Activated naive CD4-positive, alpha-beta T cell treated with Interleukin-2 at 50 U/mL for 16 hours (primary cell): ENCODE measurements at regions not wholly inside any gene's neighbourhood (a gene's known extent, or its start where the extent isn't known, plus 50 kb on each side); places are given as distances from the start of the nearest gene placed in this dataset.

ENCODE experiments used
- DNase-seq: peaks from one replicate; pipeline ENCODE4 v3.0.0-alpha.2; 2020

DNA sequence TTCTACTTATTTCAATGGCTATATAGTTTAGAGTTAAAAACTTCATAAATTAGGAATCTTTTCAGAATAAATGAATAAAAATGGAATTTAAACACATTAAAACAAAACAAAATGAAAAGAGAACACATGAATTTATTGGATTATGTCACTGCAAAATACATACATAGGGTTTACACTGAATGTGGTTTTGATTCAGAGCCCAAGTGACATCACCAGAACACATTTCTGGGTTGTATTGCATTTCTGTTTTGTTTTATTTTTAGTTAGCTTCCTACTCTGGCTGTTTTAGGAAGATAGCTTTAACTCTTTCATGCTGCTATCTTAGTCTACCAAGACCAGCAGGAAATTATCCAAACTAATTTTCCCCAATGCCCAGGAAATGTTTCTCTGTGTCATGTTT lies 1935.0 kb downstream of the EFNA5 start:
- DNase-seq: no peak

DNA sequence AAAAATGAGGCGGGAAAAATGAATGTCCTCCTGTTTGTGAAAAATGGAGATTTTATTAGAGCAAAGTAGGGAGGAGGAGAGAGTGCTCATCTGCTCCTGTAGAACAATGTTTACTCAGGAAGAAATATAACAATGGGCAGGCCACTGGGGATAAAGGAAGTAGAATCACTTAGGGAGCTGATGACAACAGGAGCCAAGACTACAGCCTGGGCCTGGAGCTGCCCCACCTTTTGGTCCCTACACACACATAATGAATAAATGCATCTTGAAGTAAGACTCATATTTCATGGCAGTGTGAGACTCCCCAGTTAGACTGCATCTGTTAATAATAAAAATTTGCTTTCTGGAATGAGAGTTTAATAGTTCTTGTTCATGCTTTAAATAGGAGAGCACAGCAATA lies 1939.8 kb downstream of the EFNA5 start:
- no peak for DNase-seq

DNA sequence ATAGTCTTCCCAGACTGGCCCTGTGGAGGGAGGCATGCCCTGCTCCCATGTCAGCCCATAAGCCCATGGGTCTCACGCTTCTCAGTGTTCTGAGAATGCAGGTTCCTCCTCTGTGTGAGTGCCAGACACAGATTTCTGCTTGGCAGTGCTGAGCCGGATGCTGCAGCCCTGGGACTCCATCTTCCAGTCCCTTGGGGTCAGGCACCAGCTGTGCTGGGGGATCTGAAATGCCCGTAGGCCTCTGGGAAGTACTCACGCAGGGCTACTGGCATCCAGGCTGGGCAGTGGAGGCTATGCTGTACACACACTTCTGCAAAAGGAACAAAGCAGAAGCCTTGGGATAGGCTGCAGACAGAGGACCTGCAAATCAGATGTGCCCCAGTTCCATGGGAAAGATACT lies 1944.6 kb downstream of the EFNA5 start:
- no peak for DNase-seq

GRCh38 chr5:105708442-105708841 lies 1962.3 kb downstream of the EFNA5 start:
- DNase-seq: no peak

DNA sequence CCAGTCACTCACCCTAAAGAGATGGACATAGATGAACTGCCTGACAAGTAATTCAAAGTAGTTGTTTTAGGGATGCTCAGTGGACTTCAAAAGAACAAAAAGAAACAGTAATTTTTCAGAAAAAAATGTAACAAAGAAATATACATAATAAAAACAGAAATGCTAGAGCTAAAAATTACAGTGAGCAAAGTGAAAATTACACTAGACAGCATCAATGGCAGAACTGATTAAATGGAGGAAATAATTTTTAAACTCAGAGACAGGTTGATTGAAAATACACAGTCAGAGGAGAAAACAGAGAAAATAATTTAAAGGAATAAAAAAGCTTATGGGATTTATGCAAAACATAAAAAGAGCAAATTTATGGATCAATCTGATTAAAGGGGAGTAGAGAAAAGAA lies 1968.4 kb downstream of the EFNA5 start:
- no peak for DNase-seq

- DNase-seq: no peak
Observed at GRCh38 chr5:105696440-105696839, 1974.3 kb downstream of the EFNA5 start.

- DNase-seq: no peak
Observed at GRCh38 chr5:105695941-105696340, 1974.8 kb downstream of the EFNA5 start.

GRCh38 chr5:105689596-105689995 lies 1981.1 kb downstream of the EFNA5 start:
- no peak for DNase-seq

GRCh38 chr5:105688227-105688792 lies 1982.4 kb downstream of the EFNA5 start:
- no peak for DNase-seq

DNA sequence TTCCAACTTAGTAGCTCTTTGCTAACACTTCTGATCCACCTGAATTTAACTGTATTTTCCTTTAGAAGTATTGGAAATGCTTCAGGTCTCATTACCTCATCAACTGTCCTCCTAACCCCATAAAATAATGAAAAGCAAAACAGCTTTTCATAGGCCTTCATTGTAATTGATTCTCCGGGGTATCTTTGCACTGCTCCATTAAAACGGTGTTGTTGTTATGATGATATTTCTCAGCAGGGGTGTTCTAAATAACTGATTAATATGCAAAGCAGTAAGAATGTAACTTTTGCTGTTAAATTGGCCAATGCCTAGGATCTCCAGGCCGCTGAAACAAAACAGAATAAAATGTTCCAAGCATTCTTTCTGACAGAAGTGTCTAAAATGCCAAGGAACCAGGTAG lies 1983.2 kb downstream of the EFNA5 start:
- no peak for DNase-seq

DNA sequence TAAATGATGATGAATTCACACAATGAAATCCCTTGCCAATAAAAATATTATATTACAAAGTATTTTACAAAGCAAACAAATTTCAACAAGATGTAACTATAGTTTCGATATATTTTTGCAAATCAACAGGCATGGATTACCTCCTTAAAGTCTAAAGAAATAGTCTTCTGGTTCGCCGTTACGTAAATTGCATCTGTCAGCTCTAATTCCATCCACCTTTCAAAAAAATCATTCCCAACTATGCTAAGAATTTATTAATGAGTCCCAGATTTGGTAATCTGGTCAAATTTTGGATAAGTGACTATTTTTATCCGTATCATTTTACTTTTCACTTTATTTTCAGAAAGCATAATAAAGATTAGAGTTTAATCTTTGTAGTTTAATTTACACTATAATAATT lies 1984.9 kb downstream of the EFNA5 start:
- no peak for DNase-seq

GRCh38 chr5:105684799-105685198 lies 1985.9 kb downstream of the EFNA5 start:
- no peak for DNase-seq

DNA sequence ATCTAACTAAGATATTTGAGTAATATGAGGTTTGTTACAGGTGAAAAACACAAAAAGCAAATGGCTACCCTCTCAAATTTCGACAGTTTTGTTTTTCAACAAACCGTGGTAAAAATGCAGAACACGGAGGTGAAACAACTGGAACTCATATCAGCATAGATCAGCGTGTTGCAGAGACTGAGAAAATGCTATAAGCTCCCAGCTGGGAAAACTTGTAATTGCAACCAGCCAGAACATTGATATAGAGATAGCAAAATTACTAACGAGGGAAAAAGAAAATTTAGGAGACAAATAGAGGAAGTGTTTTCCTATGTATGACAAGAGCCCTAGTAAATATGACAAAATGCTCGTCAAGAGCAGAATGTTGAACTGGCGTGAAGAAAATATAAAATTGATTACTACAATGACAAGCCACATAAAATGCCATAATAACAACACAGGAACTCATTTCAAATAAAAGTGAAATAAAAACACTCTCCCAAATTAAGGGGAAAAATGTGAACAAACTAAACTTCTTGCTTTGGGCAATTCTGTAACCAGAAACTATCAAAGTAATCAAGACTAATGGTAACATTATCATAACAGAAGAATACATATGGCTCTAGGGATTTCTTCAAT lies 1989.8 kb downstream of the EFNA5 start:
- DNase-seq: no peak

DNA sequence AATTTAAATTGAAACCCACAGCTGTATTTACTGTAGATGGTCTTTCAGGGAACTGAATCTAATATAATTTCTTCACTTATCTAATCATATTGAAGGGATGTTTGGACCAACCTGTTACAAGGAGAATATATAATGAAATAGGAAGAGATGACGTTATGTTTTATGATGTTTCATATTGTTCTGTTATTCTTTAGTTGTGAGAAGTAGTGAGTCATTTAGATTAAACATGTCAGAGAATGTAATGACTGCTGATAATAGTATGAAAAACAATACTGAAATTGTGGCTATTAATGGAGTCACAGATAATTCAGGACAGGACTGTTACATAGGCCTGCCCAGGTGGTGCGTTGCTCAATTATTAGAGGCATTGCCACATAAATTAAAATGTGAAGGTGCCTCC lies 1993.4 kb downstream of the EFNA5 start:
- no peak for DNase-seq

DNA sequence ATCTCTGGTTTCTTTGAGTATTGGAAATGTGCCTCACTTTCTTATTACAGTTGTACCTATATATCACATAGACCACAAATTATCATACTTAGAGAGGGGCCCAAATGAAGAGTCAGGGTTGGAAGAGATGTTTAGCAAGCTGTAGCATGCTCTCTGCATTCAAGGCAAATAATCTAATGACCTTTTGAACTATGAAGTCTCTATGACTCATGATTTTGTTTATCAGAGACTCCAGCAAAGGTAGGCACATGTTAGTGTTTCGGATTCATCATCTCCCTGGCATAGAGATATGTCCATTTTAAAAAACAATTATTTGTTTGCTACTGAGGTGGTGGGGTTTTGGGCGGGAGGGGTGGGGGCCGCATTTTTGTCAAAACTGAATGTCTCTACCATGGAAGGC lies 2000.1 kb downstream of the EFNA5 start:
- no peak for DNase-seq

DNA sequence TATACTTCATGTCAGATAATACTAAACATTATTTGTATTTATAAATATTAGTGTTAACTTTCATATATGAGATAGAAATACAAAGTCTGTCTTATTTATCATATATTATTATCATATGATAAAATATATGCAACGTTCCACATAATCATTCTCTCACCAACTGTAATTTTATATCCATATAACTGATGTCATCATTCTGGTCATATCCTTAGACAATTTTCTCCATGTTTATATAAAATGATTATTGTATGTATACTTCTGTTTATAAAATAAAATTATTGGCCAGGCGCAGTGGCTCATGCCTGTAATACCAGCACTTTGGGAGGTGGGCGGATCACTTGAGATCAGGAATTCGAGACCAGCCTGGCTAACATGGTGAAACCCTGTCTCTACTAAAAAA lies 2007.1 kb downstream of the EFNA5 start:
- no peak for DNase-seq

DNA sequence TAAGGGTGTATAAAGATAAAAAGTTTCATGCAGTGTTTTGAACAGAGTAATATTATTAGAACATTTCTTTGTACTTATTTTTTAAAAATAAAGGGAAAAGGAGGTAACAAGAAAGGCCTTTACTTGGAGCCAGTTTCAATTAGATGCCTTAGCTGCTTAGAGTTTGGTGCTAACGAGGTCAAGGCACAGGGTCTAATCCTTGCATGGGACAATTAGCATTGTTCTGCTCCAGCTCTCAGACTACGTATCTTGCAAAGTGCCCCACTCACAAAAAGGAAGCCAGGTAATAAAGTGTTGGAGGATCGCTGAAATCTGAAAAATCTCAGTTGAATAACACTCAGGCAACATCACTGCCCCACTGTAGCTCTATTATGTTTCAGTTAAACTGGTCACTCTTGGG lies 2011.3 kb downstream of the EFNA5 start:
- no peak for DNase-seq

GRCh38 chr5:105640328-105640727 lies 2030.4 kb downstream of the EFNA5 start:
- no peak for DNase-seq

GRCh38 chr5:105639511-105639910 lies 2031.2 kb downstream of the EFNA5 start:
- no peak for DNase-seq

GRCh38 chr5:105639068-105639467 lies 2031.7 kb downstream of the EFNA5 start:
- DNase-seq: no peak

GRCh38 chr5:105638437-105638836 lies 2032.3 kb downstream of the EFNA5 start:
- no peak for DNase-seq

DNA sequence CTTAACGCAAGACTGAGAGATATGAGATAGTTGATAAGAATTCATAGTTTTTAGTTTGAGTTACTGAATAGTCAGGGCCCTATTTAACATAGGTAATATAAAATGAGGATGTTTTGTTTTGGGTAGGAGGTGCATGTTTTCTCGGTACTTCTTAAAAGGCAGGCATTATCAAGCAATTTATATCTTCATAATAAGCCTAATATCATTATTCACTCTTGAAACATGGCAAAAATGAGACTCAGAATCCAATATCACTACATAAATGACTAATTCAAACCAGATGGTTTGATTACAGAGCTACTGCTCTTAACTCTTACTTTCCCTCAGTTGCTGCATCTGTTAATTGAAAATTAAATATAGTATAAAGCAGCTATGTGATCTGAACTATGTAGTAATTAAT lies 2038.7 kb downstream of the EFNA5 start:
- no peak for DNase-seq

DNA sequence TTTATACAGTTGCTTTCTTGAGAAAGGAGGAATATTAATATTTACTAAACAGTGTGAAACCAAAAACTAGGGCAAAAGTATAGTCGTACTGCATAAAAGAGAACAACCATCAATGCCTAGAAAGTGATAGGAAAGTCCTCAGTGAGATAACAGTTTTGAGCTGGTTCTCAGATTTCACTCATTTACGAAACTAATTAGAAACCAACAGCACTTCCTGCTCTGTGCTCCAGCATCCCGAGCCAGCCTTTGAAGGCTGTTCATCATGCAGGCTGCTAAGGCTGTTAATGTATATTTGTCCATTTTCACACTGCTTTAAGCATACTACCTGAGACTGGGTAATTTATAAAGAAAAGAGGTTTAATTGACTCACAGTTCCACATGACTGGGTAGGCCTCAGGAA lies 2039.9 kb downstream of the EFNA5 start:
- DNase-seq: no peak

GRCh38 chr5:105619725-105620124 lies 2051.0 kb downstream of the EFNA5 start:
- no peak for DNase-seq

- DNase-seq: no peak
Observed at GRCh38 chr5:105617436-105618215, 2053.1 kb downstream of the EFNA5 start.
